HepG2 (cell line): ENCODE measurements at regions not wholly inside any gene's neighbourhood (a gene's known extent, or its start where the extent isn't known, plus 50 kb on each side); places are given as distances from the start of the nearest gene placed in this dataset.

Experiments
- ATAC-seq: fragments of 200-7000 bp; cut with Tn5 transposase; 3 replicates; pipeline ENCODE4 v1.9.1; 2020; ENCODE audit warnings: mild to moderate bottlenecking, moderate library complexity
- BruUV-seq: library from RNA; stranded (reverse); fragments of 400-500 nt; replicated peaks from 2 replicates; lab custom pipeline; 2021; lab: Mats Ljungman, UMichigan
- CTCF ChIA-PET: fragments of 300-600 bp; formaldehyde crosslinking; extraction: SDS; loops from one replicate; lab custom pipeline; 2021; ENCODE audit warnings: low total read pairs, inconsistent platforms, low intra/inter-chr PET ratio; lab: Yijun Ruan, JAX
- POLR2A ChIA-PET: fragments of 350-600 bp; sonication (Branson Sonifier 250); formaldehyde crosslinking; loops from one replicate; lab custom pipeline; 2020; ENCODE audit warnings: antibody characterized with exemption, inconsistent platforms; lab: Yijun Ruan, JAX
- DNase-seq: peaks from one replicate; pipeline ENCODE4 v3.0.0-alpha.2; 2015; ENCODE audit warnings: low spot score
- FAIRE-seq: peaks from 3 replicates; lab custom pipeline; 2011; peaks lifted over from hg19 to GRCh38; lab: Jason Lieb, UNC
- H2AFZ ChIP-seq: one replicate; pipeline ENCODE4 v1.6.1; 2011; ENCODE audit warnings: low read length, inconsistent platforms
- H3K27ac ChIP-seq: fragments of 300-600 bp; 3 replicates; pipeline ENCODE4 v1.8.0; 2011; ENCODE audit warnings: mixed run types, mild to moderate bottlenecking, mixed read lengths, low read length, inconsistent platforms; ENCODE audit not compliant: insufficient read depth; ENCODE audit errors: extremely low read length
- H3K27me3 ChIP-seq, 2 experiments: fragments of 200-600 bp in 1 of 2; 2 replicates in 1 of 2; 3 replicates in 1 of 2; pipeline versions ENCODE4 v1.6.0 to v1.8.0; 2011; ENCODE audit warnings: low read length in 2 of 2, mild to moderate bottlenecking in 2 of 2, moderate library complexity in 2 of 2, inconsistent platforms in 1 of 2; ENCODE audit not compliant: insufficient read depth in 2 of 2, control insufficient read depth in 1 of 2
- H3K36me3 ChIP-seq, 2 experiments: fragments of 200-600 bp in 1 of 2; replicated peaks in 1 of 2; 2 replicates in 1 of 2; 3 replicates in 1 of 2; pipeline versions ENCODE4 v1.5.1 to v1.8.0; 2011; ENCODE audit warnings: low read length in 2 of 2, inconsistent platforms in 1 of 2; ENCODE audit not compliant: insufficient read depth in 2 of 2, control insufficient read depth in 1 of 2
- H3K4me1 ChIP-seq: 2 replicates; pipeline ENCODE4 v1.5.1; 2012; ENCODE audit warnings: low read length, inconsistent platforms; ENCODE audit not compliant: insufficient read depth
- H3K4me2 ChIP-seq: 2 replicates; pipeline ENCODE4 v1.6.0; 2011; ENCODE audit warnings: low read depth, low read length, inconsistent platforms
- H3K4me3 ChIP-seq, 3 experiments: fragments of 200-600 bp in 1 of 3; sonication (generic), shearing (Covaris generic) in 1 of 3; replicated peaks in 1 of 3; 2 replicates each; pipeline ENCODE4 v1.5.1; 2011 to 2016; ENCODE audit warnings: low read length in 3 of 3, inconsistent platforms in 2 of 3, low read depth in 2 of 3, mild to moderate bottlenecking in 2 of 3, control low read depth in 1 of 3, mixed read lengths in 1 of 3; ENCODE audit not compliant: insufficient read depth in 1 of 3
- H3K79me2 ChIP-seq: one replicate; pipeline ENCODE4 v1.6.1; 2011; ENCODE audit warnings: low read length, inconsistent platforms; ENCODE audit not compliant: insufficient read depth
- H3K9ac ChIP-seq: 2 replicates; pipeline ENCODE4 v1.6.0; 2011; ENCODE audit warnings: mild to moderate bottlenecking, low read depth, low read length, inconsistent platforms; ENCODE audit not compliant: insufficient read depth
- H3K9me3 ChIP-seq: 2 replicates; pipeline ENCODE4 v1.5.1; 2012; ENCODE audit warnings: mild to moderate bottlenecking, low read length
- H4K20me1 ChIP-seq: 2 replicates; pipeline ENCODE4 v1.6.0; 2011; ENCODE audit warnings: inconsistent platforms, mild to moderate bottlenecking, low read length, moderate library complexity; ENCODE audit not compliant: insufficient read depth
- NR1H2 ChIP-seq: sonication (generic); formaldehyde crosslinking; IDR thresholded peaks from 2 replicates; pipeline ENCODE4 v1.8.1; 2022; ENCODE audit warnings: low read depth, missing genetic modification reagents, borderline replicate concordance
- SIN3B ChIP-seq: fragments of 150-350 bp; IDR thresholded peaks from 2 replicates; pipeline ENCODE4 v1.6.1; 2014; ENCODE audit warnings: low read length
- U2AF2 ChIP-seq: fragments of 200-400 bp; formaldehyde crosslinking; IDR thresholded peaks from 2 replicates; pipeline ENCODE4 v1.6.1; 2017; ENCODE audit warnings: low read depth, mild to moderate bottlenecking, low read length
- ZNF619 ChIP-seq: sonication (generic); formaldehyde crosslinking; IDR thresholded peaks from 2 replicates; pipeline ENCODE4 v1.4.0; 2020; ENCODE audit warnings: mild to moderate bottlenecking, missing genetic modification reagents
- WGBS: methylation state at CpG from one replicate; pipeline ENCODE4 v1.1.6; 2017; ENCODE audit warnings: low lambda C conversion rate; 5-methylcytosine and 5-hydroxymethylcytosine counted together
- in situ Hi-C: cut with HindIII; loops from 2 replicates; pipeline ENCODE4 v1.10.0; 2017; ENCODE audit warnings: low pct_unique_long_range_greater_than_20kb; ENCODE audit not compliant: extremely low pct_ligation_motif_present
- intact Hi-C: fragments of 100-400 bp; cut with micrococcal nuclease; formaldehyde crosslinking; loops from one replicate; pipeline ENCODE4 v1.10.0; 2022; ENCODE audit not compliant: unreplicated experiment
- TF ChIP-seq, protein P1 (sequence below): sonication (generic); formaldehyde crosslinking; IDR thresholded peaks from 2 replicates; pipeline ENCODE4 v1.4.0; 2020; ENCODE audit warnings: missing genetic modification reagents, mild to moderate bottlenecking, borderline replicate concordance
- TF ChIP-seq, protein P2 (sequence below): sonication (generic); formaldehyde crosslinking; IDR thresholded peaks from 2 replicates; pipeline ENCODE4 v1.5.0; 2020; ENCODE audit warnings: mild to moderate bottlenecking, low read depth, missing genetic modification reagents, borderline replicate concordance
- TF ChIP-seq, protein P3 (sequence below): IDR thresholded peaks from 2 replicates; pipeline ENCODE4 v1.6.1; 2016; ENCODE audit warnings: missing genetic modification reagents, missing compliant biosample characterization

DNA sequence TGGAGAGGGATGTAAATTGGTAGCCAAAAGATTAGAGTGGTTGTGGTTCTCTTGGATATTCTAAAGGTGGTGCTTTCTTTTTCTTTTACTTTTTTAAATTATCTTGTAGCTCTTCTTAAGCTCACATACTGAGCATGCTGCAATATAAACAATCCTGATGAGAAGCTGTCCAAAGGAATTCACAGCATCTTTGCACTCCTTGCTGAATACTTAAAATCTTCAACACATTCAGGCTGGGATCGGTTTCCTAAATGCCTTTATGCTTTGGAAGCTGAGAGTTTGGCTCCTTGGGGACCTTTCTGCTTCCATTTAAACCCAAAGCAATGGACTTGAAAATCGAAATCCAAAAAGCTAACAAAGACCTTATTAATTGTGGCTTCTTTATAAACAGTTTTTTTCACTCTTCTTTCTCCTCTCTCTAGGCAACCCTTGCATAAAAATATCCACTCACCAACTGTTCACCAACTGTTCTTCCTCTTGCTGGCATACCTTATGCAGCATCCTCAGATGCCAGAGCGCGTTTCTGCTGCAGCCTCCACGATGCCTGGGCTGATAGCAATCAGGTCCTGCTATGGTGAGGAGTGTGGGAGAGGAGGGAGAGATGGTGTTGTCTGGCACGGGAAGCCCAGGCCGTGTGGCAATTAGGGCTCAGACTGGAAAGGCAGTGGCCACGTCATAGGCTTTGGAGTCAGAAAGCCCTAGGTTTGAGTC is 535.8 kb upstream of the DAB1 start:
- H3K4me2 ChIP-seq, result no peak overlapping the region
- TF ChIP-seq, protein P1, sequence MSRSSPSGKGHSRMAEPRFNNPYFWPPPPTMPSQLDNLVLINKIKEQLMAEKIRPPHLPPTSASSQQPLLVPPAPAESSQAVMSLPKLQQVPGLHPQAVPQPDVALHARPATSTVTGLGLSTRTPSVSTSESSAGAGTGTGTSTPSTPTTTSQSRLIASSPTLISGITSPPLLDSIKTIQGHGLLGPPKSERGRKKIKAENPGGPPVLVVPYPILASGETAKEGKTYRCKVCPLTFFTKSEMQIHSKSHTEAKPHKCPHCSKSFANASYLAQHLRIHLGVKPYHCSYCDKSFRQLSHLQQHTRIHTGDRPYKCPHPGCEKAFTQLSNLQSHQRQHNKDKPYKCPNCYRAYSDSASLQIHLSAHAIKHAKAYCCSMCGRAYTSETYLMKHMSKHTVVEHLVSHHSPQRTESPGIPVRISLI, result no peak
- TF ChIP-seq NR1H2 (CRISPR knock-in tag) (no peak), ZNF619 (CRISPR knock-in tag) (no peak), U2AF2 (no peak), SIN3B (no peak)
- TF ChIP-seq, protein P2, sequence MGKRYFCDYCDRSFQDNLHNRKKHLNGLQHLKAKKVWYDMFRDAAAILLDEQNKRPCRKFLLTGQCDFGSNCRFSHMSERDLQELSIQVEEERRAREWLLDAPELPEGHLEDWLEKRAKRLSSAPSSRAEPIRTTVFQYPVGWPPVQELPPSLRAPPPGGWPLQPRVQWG (CRISPR knock-in tag), result no peak
- TF ChIP-seq, protein P3, sequence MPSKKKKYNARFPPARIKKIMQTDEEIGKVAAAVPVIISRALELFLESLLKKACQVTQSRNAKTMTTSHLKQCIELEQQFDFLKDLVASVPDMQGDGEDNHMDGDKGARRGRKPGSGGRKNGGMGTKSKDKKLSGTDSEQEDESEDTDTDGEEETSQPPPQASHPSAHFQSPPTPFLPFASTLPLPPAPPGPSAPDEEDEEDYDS (CRISPR knock-in tag), result no peak
- POLR2A ChIA-PET, result no interaction called here
- H3K27ac ChIP-seq, result no peak overlapping the region
- intact Hi-C loops, result no loop called here
- no peak overlapping the region for H2AFZ ChIP-seq
- no peaks in the 10 kb centered on the region for H3K27me3 ChIP-seq
- no peaks in the 10 kb centered on the region for H4K20me1 ChIP-seq
- no peaks in the 10 kb centered on the region for H3K9me3 ChIP-seq
- 25% methylated on average over 8 of the region's 8 CpGs for WGBS
- in situ Hi-C loops, result no loop called here
- BruUV-seq, result no TSS peak
- no peak overlapping the region for H3K4me3 ChIP-seq
- CTCF ChIA-PET, result no interaction called here
- no peak for ATAC-seq
- no peak overlapping the region for H3K9ac ChIP-seq
- no peak for DNase-seq
- no peaks in the 10 kb centered on the region for H3K36me3 ChIP-seq
- no peak for FAIRE-seq
- H3K79me2 ChIP-seq, result no peaks in the 10 kb centered on the region
- no peaks in the 10 kb centered on the region for H3K4me1 ChIP-seq
